Fibroblast of peridontal ligament (primary cell): ENCODE measurements at regions not wholly inside any gene's neighbourhood (a gene's known extent, or its start where the extent isn't known, plus 50 kb on each side); places are given as distances from the start of the nearest gene placed in this dataset.
A peak's percentile ranks its signal among the peaks of the same experiment; 100 is the strongest.
"Not testable (repeated sequence)": the region's sequence is repeated elsewhere in the genome, so short reads cannot be mapped to it uniquely, and the experiment has no call there.

Experiments used
- DNase-seq: peaks from one replicate; pipeline ENCODE4 v3.0.0-alpha.2; 2010; ENCODE audit errors: extremely low read depth

DNA sequence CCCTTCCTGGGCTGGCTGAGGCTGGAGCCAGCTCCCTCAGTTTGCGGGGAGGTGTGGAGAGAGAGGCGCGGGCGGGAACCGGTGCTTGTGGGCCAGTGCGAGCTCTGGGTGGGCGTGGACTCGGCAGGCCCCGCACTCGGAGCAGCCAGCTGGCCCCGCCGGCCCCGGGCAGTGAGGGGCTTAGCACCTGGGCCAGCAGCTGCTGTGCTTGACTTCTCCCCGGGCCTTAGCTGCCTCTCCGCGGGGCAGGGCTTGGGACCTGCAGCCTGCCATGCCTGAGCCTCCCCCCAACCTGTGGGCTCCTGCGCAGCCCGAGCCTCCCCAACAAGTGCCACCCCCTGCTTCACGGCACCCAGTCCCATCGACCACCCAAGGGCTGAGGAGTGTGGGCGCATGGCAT is 81.6 kb upstream of the CCNG1 start:
- not testable (repeated sequence) for DNase-seq

DNA sequence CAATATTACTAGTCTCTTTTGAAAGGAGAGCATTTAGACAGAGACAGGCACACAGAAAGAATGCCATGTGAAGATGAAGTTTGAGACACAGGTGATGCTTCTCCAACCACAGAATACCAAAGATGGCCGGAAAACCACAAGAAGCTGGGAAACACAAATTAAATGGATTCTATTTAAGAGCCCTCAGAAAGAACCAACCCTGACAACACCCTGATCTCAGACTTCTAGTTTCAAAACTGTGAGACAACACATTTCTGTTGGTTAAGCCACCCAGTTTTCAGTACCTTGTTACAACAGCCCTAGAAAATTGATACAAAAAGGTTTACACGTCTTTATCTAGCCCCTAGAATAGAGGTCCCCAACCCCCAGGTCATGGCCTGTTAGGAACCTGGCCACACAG is 79.8 kb upstream of the CCNG1 start:
- DNase-seq: no peak

DNA sequence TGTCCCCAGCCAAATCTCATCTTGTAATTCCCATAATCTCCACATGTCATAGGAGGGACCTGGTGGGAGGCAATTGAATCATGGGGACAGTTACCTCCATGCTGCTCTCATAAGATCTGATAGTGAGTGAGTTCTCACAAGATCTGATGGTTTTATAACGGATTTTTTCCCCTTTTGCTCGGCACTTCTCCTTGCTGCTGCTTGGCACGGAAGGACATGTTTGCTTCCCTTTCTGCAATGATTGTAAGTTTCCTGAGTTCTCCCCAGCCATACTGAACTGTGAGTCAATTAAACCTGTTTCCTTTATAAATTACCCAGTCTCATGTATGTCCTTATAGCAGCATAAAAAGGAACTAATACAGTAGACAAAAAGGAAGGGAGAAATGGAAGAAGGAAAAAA is 76.7 kb upstream of the CCNG1 start:
- no peak for DNase-seq

DNA sequence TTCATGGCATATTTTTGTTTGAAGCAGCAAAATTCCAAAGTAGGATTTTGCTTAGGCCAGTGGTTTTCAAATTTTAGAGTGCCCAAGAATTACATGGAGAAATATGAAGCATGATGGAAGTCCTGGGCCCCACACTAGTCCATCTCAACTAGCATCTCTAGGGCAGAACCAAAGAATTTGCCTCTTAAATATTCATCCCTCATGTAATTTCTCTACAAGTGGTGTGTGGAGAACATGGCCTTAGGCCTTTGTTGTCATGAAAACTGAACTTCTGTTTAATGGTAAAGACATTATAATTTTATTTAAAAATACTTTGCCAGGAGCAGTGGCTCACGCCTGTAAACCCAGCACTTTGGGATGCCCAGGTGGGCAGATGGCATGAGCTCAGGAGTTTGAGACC is 75.9 kb upstream of the CCNG1 start:
- DNase-seq: no peak

DNA sequence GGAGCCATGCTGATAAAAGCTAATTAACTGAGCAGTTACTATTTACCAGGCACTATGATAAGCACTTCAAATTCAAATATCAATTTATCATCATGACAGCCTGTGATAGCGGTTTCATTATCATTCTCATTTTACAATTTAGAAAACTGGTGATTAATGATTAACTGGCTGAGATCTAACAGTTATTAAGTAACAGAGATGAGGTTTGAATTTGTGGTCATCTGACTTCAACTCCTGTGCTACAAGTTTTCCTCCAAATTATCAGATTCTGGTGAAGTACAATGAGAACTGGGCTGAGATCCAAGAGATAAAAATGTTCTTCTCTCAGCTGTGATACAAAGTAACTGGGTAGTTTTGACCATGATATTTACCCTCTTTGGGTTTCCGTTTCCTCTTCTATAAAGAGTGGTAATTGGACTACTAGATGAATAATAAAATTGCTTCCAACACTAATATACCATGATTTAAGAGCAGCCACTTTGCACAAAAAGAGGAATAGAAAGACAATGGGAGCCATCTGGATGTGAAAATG is 74.5 kb upstream of the CCNG1 start:
- DNase-seq: no peak

DNA sequence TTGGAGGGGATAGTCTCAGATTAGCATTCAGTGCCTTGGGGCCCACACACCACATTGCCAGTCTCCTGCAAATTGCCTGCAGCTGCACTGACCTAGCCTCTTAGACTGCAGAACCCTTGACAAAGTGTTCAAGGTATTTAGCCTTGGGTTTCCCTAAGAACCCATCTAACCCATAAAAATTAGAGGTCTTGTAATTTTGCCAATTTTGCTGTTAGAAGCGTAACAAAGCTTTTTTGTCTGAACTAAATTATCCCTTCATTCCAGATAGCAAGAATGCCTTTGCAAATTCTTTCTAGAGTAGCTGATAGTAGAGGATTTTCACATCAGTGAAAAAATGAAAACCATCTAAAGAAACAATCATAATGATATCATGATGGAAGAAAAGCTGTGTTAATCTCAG is 74.0 kb upstream of the CCNG1 start:
- no peak for DNase-seq

DNA sequence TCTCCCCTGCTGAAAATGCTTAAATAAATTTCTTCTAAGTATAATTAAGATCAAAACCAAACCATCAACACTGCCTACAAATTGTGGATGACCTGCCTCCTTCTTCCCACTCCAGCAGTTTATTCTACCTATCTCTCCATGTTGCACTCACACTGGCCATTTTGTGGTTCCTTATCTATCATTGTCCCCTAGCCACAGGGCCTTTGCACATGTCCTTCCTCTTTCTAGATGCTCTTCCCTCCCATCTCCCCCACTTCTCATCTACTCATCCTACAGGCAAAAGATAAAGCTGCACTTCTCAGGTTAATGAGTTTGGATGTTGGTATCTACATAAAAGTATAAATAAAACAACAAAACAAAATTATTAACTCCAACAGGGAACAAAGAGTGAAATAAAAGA is 70.6 kb upstream of the CCNG1 start:
- DNase-seq: no peak

DNA sequence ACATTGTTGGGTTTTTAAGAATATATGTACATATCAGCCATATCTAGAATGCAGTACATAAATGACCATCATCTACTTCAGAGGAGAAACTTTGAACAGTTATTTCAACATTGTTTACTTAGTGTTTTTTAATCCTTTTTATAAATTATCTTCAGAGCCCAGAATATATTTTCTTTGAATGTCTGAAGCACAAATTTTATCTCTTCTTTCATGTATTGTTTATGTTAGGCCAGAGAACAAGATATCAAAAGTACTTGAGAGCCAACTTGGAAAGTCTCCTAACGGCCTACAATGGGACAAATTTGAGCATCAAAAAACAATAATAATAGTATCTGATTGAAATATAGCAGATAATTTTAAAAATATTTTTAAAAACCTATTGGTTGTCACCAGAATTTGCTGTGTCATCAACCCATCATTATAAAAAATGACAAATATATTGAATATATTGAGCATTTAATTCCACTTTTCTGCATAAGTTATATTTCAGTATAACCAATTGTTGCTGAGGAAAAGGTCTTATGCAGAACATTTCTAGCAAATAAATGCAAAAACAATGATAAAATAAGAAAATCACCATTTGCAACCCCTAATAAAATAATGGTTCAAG is 67.5 kb upstream of the CCNG1 start:
- DNase-seq: no peak

DNA sequence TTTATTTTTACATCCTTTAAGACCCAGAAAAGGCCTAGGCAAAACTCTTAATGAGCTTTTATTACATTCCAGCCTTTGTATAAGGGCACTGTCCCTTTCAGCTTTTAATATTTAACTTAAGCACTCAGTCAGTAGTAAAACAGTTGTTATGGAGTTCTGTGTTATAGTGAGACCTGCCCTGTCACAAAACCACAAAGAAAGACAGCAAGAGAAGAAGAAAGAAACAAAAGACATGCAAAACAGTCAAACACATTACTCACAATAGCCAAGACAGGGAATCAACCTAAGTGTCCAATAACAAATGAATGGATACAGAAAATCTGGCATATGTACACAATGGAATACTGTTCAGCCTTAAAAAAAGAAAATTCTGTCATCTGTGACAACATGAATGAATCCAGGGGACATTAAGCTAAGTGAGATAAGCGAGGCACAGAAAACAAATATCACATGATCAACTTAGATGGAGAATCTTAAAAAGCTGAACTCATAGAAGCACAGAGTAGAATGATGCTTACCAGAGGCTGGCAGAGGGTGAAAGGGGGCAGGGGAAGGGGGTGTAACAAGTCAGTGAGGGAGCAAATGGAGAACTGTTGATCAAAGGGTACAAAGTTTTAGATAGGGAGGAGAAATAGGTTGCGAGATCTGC is 63.8 kb upstream of the CCNG1 start:
- no peak for DNase-seq

DNA sequence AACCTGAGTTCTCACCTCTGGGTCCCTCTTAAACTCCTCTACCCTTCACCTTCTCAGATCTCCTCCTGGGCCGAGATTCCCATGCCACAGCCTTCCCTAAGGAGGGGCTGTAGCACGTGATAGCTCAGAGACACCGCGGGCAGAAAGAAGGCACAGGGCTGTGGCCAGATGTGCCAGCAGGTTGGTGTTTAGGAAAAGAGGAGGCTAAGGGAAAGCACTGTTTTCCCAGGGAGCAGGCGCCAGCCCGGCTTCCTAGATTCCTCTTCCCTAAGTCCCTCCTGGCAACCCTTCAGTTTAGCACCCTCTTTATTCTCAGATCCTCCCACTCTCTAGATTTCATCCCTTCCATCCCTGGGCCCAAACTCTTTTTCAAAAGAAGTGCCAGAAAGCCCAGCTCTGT is 59.4 kb upstream of the CCNG1 start:
- DNase-seq: no peak

DNA sequence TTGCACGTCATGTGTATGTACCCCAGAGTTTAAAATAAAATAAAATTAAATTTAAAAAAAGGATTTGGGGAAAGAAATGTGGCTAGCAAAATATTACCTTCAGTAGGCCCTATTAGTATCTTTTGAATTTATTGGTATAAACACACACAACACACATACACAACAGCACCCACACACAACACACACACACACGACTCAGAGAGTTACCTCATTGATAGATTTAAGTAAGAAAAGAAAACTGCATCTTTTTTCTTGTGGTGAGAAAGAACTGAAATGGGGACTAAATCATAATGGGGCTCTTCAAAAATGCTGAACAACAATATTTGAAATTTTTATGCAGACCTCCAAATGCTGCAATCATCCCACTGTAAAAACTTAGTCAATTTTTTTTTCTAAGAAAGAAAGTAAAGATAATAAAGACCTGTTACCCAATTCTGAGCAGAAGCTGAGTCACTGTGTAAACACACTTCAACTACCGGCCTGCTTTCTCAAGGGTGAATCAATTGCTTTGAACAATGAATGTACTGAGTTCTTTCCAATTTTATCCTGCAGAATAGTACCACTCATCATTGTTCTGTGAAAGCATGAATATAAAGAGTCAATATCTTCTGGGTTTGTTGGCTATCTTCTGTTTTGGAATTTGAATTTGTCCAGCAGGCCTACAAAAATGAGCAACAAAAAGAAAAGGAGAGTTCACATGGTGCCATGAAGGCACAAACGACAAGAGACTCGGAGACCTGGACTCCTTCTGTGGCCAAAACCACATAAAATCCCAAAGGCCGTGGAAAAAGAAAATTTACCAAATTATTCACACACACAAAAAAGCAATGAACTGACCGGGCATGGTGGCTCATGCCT is 57.9 kb upstream of the CCNG1 start:
- peak; percentile 69 for DNase-seq

DNA sequence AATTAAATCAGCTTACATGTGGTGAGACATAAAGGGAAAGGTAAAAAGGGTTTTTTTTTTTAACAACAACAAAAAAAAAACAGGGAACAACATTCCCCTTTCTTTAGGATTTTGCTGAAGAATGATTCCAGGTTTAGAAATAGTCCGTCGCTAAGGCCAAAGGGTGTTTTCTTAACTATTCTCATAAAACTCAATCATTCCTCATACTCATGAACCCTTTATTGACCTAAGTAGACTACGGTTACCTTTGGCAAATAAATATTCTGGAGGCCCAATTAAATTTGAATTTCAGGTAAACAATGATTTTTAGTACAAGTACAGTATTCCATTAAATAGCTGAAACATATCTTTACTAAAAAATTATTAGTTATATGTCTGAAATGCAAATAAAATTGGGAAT is 55.6 kb upstream of the CCNG1 start:
- DNase-seq: no peak

DNA sequence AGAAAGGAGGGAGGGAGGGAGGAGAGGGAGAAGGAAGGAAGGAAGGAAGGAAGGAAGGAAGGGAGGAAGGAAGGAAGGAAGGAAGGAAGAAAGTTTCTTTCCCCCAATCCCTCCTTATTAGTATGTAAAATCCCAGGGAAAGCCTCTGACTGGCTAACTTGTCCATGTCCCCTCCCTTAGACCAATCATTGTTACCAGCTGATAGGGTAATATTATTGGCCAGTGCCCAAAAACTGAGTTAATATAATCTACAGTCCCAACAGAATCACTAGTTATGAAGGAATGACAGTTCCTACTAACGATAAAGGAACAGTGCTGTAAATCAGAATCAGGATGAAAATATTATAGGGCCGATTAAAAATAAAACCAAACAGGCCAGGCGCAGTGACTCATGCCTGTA is 53.6 kb upstream of the CCNG1 start:
- no peak for DNase-seq

DNA sequence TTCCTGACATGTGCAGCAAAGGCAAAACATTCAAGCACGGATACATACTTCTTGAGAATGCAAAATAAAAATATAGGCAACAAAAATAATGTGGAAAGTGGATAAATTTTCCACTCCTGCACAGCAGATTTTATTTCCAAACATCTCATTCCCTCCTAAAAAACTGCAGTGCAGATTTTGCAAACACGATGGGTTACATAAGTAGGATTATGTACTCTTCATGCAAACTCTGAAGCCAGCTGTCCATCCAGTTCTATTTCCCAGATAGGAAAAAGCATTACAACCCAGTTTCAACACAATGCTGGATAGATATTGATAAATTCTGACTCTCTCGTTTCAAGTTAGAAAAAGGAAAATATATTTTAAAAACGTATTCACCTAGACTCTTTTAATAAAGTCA is 52.7 kb upstream of the CCNG1 start:
- DNase-seq: no peak

DNA sequence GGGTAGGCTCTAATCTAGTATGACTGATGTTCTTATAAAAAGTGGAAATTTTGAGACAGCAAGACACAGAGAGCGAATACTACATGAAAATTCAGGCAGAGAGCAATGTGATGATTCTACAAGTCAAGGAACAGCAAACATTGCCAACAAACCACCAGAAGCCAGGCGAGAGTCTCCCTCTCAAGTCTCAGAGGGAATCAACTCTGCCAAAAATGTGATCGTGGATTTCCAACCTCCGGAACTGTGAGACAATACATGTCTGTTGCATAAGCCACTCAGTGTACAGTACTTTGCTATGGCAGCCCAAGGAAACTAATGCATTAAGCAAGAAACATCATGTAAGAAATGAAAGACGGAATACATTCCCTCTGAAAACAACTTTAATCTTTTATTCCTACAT is 52.1 kb upstream of the CCNG1 start:
- peak; percentile 8 for DNase-seq

DNA sequence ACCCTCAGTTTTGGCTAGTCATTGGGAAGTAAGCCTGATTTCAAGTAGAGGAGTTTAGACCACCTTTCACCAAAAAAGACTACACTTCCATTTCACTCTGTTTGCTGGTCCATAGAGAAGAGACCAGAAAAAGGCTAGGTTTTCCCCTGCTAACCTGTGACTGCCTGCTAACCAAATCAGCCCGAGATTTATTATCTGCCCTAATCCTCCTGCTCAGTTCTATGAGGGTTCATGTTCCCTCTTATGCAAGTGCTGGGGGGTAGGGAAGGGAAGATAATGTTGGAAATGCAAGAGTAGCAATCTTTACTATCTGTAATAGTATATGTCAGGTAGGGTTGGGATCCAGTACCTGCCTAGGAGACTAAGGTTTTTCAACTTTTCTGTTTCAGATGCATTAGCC is 51.6 kb upstream of the CCNG1 start:
- DNase-seq: no peak

DNA sequence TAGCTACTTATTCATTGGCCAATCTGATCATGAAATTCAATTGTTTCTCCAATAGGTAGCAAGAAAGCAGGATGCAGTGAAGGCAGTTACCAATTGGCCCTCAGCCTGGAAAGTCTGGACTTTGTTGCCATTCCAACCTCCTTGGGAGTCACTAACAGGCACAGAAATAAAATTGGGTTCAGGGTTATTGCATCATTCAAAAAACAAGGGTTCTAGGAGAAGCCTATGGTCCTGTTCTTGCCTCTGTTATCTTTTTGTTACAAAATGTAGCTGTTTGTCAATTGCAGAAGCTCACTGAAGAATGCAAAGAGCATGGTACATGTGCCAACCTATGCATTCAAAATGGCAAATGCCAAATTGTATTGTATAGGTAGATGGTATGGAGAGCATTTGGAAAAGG is 51.0 kb upstream of the CCNG1 start:
- DNase-seq: no peak

DNA sequence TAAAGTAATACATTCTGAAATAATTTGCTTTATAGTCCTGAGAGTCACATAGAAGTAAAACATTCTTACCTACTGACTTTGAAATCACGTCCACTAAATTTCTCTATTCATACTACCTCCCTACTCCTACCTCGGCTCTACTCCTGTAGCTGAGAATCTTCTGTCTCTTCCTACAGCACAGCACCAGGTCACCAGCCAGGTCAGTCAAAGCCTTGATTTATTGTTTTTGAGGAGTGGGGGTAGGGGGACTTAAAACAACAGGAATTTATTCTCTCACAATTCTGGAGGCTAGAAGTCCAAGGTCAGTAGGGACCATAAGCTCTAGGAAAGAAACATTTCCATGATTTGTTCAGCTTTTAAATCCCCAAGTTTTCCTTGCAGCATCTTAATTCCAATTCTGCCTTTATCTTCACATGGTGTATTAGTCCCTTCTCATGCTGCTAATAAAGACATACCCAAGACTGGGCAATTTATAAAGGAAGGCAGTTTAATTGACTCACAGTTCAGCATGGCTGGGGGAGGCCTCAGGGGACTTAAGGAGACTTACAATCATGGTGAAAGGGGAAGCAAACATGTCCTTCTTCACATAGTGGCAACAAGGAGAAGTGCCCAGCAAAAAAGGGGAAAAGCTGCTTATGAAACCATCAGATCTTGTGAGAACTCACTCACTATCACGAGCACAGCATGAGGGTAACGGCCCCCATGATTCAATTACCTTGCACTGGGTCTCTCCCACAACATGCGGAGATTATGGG is 49.6 kb upstream of the CCNG1 start:
- no peak for DNase-seq
